SK-N-SH (cell line): ENCODE measurements at regions not wholly inside any gene's neighbourhood (a gene's known extent, or its start where the extent isn't known, plus 50 kb on each side); places are given as distances from the start of the nearest gene placed in this dataset.

Source experiments
- RAD21 ChIP-seq: IDR thresholded peaks from 2 replicates; pipeline ENCODE4 v1.6.1; 2012; ENCODE audit warnings: mild to moderate bottlenecking, low read length
- REST ChIP-seq: IDR thresholded peaks from 2 replicates; pipeline ENCODE4 v1.6.1; 2012; ENCODE audit warnings: mild to moderate bottlenecking, low read depth, low read length, moderate library complexity
- SIN3A ChIP-seq: IDR thresholded peaks from 2 replicates; pipeline ENCODE4 v1.6.1; 2012; ENCODE audit warnings: low read depth, mild to moderate bottlenecking, low read length, moderate library complexity, borderline replicate concordance

GRCh38 chr7:130881091-130881798 lies 147.2 kb upstream of the KLF14 start:
- no peak for TF ChIP-seq REST
- TF ChIP-seq RAD21, result no peak
- TF ChIP-seq SIN3A, result no peak
